Upper lobe of left lung (tissue), 4 donors: ENCODE measurements at regions not wholly inside any gene's neighbourhood (a gene's known extent, or its start where the extent isn't known, plus 50 kb on each side); places are given as distances from the start of the nearest gene placed in this dataset.

ENCODE experiments used
- POLR2AphosphoS5 ChIP-seq, 2 donors: sonication (generic); formaldehyde crosslinking; IDR thresholded peaks; one replicate each; pipeline ENCODE4 v1.5.1; 2017; ENCODE audit warnings: antibody characterized with exemption in 2 of 2
- TF ChIP-seq, protein P1 (sequence below), 6 experiments: fragments of 450-650 bp in 4 of 6; fragments of 200-600 bp in 2 of 6; sonication (generic) in 2 of 6; IDR thresholded peaks; one replicate each; pipeline ENCODE4 v1.5.1; 2016 to 2019; ENCODE audit warnings: antibody characterized with exemption in 6 of 6

DNA sequence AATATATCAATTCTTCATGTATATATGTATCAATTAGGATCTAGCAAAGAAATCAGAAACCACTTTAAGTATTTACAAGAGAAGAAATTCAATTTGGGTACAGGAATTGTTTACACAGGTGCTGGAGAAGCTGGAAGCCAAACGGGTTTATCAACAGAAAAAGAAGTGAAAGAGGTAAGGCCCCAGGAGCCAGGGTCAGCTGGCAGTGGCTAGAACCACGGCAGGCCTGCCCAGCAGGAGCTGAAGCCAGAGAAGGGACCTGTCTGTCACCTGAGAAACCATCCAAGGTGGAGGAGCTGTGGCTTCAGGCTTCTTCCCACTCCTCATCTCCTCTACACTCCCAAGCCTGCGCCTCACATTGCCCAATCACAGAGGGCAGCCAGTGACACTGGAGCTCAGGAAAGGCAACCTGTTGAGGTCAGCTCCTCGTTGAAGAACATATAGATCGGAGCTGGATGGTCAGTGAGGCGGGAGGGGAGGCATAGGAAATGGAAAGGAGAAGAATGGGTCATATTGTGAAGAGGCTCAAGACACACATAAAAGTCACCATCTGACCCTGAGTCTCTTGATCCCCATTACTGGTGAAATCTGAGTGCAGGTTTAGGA lies 182.6 kb downstream of the REEP3 start:
- no peak for TF ChIP-seq POLR2AphosphoS5 (IDR thresholded peaks at IDR 0.05)
- TF ChIP-seq, protein P1, sequence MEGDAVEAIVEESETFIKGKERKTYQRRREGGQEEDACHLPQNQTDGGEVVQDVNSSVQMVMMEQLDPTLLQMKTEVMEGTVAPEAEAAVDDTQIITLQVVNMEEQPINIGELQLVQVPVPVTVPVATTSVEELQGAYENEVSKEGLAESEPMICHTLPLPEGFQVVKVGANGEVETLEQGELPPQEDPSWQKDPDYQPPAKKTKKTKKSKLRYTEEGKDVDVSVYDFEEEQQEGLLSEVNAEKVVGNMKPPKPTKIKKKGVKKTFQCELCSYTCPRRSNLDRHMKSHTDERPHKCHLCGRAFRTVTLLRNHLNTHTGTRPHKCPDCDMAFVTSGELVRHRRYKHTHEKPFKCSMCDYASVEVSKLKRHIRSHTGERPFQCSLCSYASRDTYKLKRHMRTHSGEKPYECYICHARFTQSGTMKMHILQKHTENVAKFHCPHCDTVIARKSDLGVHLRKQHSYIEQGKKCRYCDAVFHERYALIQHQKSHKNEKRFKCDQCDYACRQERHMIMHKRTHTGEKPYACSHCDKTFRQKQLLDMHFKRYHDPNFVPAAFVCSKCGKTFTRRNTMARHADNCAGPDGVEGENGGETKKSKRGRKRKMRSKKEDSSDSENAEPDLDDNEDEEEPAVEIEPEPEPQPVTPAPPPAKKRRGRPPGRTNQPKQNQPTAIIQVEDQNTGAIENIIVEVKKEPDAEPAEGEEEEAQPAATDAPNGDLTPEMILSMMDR (IDR thresholded peaks at IDR 0.05) = no peak
